Neural cell (in vitro differentiated cells): ENCODE measurements at regions not wholly inside any gene's neighbourhood (a gene's known extent, or its start where the extent isn't known, plus 50 kb on each side); places are given as distances from the start of the nearest gene placed in this dataset.

Experiments used
- H2AFZ ChIP-seq: fragments of 200-600, 300-800 bp; sonication (generic), shearing (Covaris generic); 2 replicates; pipeline ENCODE4 v1.6.0; 2014; ENCODE audit warnings: low read depth, mild to moderate bottlenecking, antibody characterized with exemption, low read length, moderate library complexity
- H3F3A ChIP-seq: fragments of 200-600 bp; shearing (Covaris generic); 2 replicates; pipeline ENCODE4 v1.6.1; 2016; ENCODE audit warnings: mild to moderate bottlenecking, moderate library complexity, mixed read lengths, antibody characterized with exemption, low read length; ENCODE audit not compliant: insufficient read depth, poor library complexity, severe bottlenecking
- H3K27ac ChIP-seq: fragments of 200-600, 300-800 bp; sonication (generic), shearing (Covaris generic); 2 replicates; pipeline ENCODE4 v1.5.1; 2014; ENCODE audit warnings: mild to moderate bottlenecking, low read length, moderate library complexity
- H3K27me3 ChIP-seq: fragments of 300-800, 200-600 bp; sonication (generic), shearing (Covaris generic); 2 replicates; pipeline ENCODE4 v1.6.0; 2014; ENCODE audit warnings: mild to moderate bottlenecking, low read depth, low read length, moderate library complexity; ENCODE audit not compliant: insufficient read depth
- H3K36me3 ChIP-seq: fragments of 300-800, 200-600 bp; sonication (generic), shearing (Covaris generic); 2 replicates; pipeline ENCODE4 v1.5.1; 2014; ENCODE audit warnings: mild to moderate bottlenecking, antibody characterized with exemption, low read length, moderate library complexity; ENCODE audit not compliant: insufficient read depth
- H3K4me2 ChIP-seq: fragments of 300-800, 200-600 bp; sonication (generic), shearing (Covaris generic); 2 replicates; pipeline ENCODE4 v1.6.0; 2014; ENCODE audit warnings: mild to moderate bottlenecking, low read length
- H3K4me3 ChIP-seq: fragments of 300-800, 200-600 bp; sonication (generic), shearing (Covaris generic); 2 replicates; pipeline ENCODE4 v1.5.1; 2014; ENCODE audit warnings: mild to moderate bottlenecking, low read length, moderate library complexity
- H3K79me2 ChIP-seq: fragments of 200-600 bp; shearing (Covaris generic); replicated peaks from 2 replicates; pipeline ENCODE4 v1.6.0; 2014; ENCODE audit warnings: mild to moderate bottlenecking, low read length, moderate library complexity; ENCODE audit not compliant: insufficient read depth
- H3K9ac ChIP-seq: fragments of 300-800, 200-600 bp; sonication (generic), shearing (Covaris generic); 2 replicates; pipeline ENCODE4 v1.6.1; 2016; ENCODE audit warnings: mild to moderate bottlenecking, low read length, mixed read lengths
- H3K9me2 ChIP-seq: fragments of 200-600 bp; shearing (Covaris generic); 2 replicates; pipeline ENCODE4 v1.6.1; 2016; ENCODE audit warnings: mild to moderate bottlenecking, low read length, mixed read lengths; ENCODE audit not compliant: insufficient read depth
- H3K9me3 ChIP-seq: fragments of 200-600, 300-800 bp; sonication (generic), shearing (Covaris generic); 2 replicates; pipeline ENCODE4 v1.6.1; 2016; ENCODE audit warnings: mild to moderate bottlenecking, mixed run types, low read length, moderate library complexity, mixed read lengths
- H4K20me1 ChIP-seq: fragments of 200-600 bp; shearing (Covaris generic); 2 replicates; pipeline ENCODE4 v1.6.1; 2016; ENCODE audit warnings: mild to moderate bottlenecking, mixed run types; ENCODE audit not compliant: insufficient read depth
- CTCF ChIP-seq: fragments of 450-650 bp; IDR thresholded peaks from 2 replicates; pipeline ENCODE4 v1.5.1; 2014; ENCODE audit warnings: antibody characterized with exemption, mild to moderate bottlenecking, moderate library complexity; ENCODE audit not compliant: poor library complexity, severe bottlenecking
- EP300 ChIP-seq: fragments of 450-650 bp; conservative IDR thresholded peaks from 2 replicates; pipeline ENCODE4 v1.6.1; 2014; ENCODE audit warnings: antibody characterized with exemption, mild to moderate bottlenecking, moderate library complexity; ENCODE audit not compliant: poor library complexity, severe bottlenecking
- EZH2 ChIP-seq: fragments of 200-600, 300-800 bp; shearing (Covaris generic), sonication (generic); IDR thresholded peaks from 2 replicates; pipeline ENCODE4 v1.6.1; 2014; ENCODE audit warnings: antibody characterized with exemption, low read length, borderline replicate concordance, mild to moderate bottlenecking; ENCODE audit not compliant: insufficient read depth, poor library complexity, severe bottlenecking
- MXI1 ChIP-seq: fragments of 450-650 bp; conservative IDR thresholded peaks from 2 replicates; pipeline ENCODE4 v1.6.1; 2014; ENCODE audit warnings: antibody characterized with exemption, mild to moderate bottlenecking; ENCODE audit not compliant: poor library complexity, severe bottlenecking
- POLR2AphosphoS5 ChIP-seq: IDR thresholded peaks from 2 replicates; pipeline ENCODE4 v1.6.1; 2012
- RAD21 ChIP-seq: fragments of 450-650 bp; conservative IDR thresholded peaks from 2 replicates; pipeline ENCODE4 v1.6.1; 2014; ENCODE audit warnings: antibody characterized with exemption, mild to moderate bottlenecking, moderate library complexity
- SMC3 ChIP-seq: fragments of 450-650 bp; conservative IDR thresholded peaks from 2 replicates; pipeline ENCODE4 v1.6.1; 2014; ENCODE audit warnings: antibody characterized with exemption, mild to moderate bottlenecking, moderate library complexity; ENCODE audit not compliant: poor library complexity
- TAF1 ChIP-seq: IDR thresholded peaks from 2 replicates; pipeline ENCODE4 v1.6.1; 2012; ENCODE audit warnings: low read depth
- TF ChIP-seq, protein P1 (sequence below): IDR thresholded peaks from 2 replicates; pipeline ENCODE4 v1.6.1; 2012; ENCODE audit warnings: borderline replicate concordance

- Histone ChIP-seq H3K9me2 (no peaks in the 10 kb centered on the region), H3K27me3 (peaks cover 10% of the 10 kb centered on the region), H3K9me3 (no peaks in the 10 kb centered on the region), H3K4me3 (no peak overlapping the region), H3K9ac (no peak overlapping the region), H3K79me2 (no peaks in the 10 kb centered on the region), H2AFZ (no peak overlapping the region), H3K36me3 (no peaks in the 10 kb centered on the region), H3K4me2 (no peak overlapping the region), H3K27ac (no peak overlapping the region), H4K20me1 (no peaks in the 10 kb centered on the region), H3F3A (no peaks in the 10 kb centered on the region)
- TF ChIP-seq MXI1 (no peak), RAD21 (no peak), EZH2 (no peak), CTCF (no peak), POLR2AphosphoS5 (no peak), SMC3 (no peak), TAF1 (no peak), EP300 (no peak)
- TF ChIP-seq, protein P1, sequence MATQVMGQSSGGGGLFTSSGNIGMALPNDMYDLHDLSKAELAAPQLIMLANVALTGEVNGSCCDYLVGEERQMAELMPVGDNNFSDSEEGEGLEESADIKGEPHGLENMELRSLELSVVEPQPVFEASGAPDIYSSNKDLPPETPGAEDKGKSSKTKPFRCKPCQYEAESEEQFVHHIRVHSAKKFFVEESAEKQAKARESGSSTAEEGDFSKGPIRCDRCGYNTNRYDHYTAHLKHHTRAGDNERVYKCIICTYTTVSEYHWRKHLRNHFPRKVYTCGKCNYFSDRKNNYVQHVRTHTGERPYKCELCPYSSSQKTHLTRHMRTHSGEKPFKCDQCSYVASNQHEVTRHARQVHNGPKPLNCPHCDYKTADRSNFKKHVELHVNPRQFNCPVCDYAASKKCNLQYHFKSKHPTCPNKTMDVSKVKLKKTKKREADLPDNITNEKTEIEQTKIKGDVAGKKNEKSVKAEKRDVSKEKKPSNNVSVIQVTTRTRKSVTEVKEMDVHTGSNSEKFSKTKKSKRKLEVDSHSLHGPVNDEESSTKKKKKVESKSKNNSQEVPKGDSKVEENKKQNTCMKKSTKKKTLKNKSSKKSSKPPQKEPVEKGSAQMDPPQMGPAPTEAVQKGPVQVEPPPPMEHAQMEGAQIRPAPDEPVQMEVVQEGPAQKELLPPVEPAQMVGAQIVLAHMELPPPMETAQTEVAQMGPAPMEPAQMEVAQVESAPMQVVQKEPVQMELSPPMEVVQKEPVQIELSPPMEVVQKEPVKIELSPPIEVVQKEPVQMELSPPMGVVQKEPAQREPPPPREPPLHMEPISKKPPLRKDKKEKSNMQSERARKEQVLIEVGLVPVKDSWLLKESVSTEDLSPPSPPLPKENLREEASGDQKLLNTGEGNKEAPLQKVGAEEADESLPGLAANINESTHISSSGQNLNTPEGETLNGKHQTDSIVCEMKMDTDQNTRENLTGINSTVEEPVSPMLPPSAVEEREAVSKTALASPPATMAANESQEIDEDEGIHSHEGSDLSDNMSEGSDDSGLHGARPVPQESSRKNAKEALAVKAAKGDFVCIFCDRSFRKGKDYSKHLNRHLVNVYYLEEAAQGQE: no peak
Observed at GRCh38 chr9:95778957-95779356, 96.5 kb upstream of the ERCC6L2 start.

- TF ChIP-seq CTCF: no peak
Observed at GRCh38 chr9:95777136-95777535, 98.4 kb upstream of the ERCC6L2 start.

More at GRCh38 chr9:95777136-95777535, 98.4 kb upstream of the ERCC6L2 start:
- Histone ChIP-seq H3K9me2 (no peaks in the 10 kb centered on the region), H3F3A (no peaks in the 10 kb centered on the region), H3K4me3 (no peak overlapping the region), H3K4me2 (no peak overlapping the region), H2AFZ (no peak overlapping the region), H3K9ac (no peak overlapping the region), H3K79me2 (no peaks in the 10 kb centered on the region), H3K27me3 (peaks cover 29% of the 10 kb centered on the region), H4K20me1 (no peaks in the 10 kb centered on the region), H3K36me3 (no peaks in the 10 kb centered on the region), H3K9me3 (no peaks in the 10 kb centered on the region), H3K27ac (no peak overlapping the region)
